ENCODE measurements at regions not wholly inside any gene's neighbourhood (a gene's known extent, or its start where the extent isn't known, plus 50 kb on each side); places are given as distances from the start of the nearest gene placed in this dataset.

DNA sequence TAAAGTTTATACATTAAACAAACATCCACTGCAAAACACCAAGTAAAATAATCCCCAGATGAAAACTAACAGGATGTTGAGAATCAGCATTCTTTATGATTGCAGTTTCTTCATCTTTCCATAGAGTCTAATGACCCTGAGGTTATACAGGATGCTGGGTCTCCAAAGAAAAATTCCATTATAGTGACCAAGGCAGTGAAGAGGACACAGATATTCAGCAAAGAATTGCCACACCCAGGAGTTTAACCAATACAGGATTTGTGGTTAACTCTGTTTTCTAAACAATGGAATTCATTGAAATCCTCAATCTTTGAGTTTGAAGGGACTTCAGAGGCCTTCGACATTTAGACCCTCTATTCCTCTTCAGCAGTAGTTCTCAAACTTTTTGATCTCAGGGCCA lies 76.2 kb upstream of the ESX1 start:
- TF ChIP-seq, protein P1, sequence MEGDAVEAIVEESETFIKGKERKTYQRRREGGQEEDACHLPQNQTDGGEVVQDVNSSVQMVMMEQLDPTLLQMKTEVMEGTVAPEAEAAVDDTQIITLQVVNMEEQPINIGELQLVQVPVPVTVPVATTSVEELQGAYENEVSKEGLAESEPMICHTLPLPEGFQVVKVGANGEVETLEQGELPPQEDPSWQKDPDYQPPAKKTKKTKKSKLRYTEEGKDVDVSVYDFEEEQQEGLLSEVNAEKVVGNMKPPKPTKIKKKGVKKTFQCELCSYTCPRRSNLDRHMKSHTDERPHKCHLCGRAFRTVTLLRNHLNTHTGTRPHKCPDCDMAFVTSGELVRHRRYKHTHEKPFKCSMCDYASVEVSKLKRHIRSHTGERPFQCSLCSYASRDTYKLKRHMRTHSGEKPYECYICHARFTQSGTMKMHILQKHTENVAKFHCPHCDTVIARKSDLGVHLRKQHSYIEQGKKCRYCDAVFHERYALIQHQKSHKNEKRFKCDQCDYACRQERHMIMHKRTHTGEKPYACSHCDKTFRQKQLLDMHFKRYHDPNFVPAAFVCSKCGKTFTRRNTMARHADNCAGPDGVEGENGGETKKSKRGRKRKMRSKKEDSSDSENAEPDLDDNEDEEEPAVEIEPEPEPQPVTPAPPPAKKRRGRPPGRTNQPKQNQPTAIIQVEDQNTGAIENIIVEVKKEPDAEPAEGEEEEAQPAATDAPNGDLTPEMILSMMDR (IDR thresholded peaks at IDR 0.05), result no peak
- no peak for TF ChIP-seq POLR2A (IDR thresholded peaks at IDR 0.05)
- TF ChIP-seq POLR2AphosphoS5 (IDR thresholded peaks at IDR 0.05), result no peak

Measured in gastroesophageal sphincter (tissue), 3 donors.